Rectal smooth muscle tissue (tissue), 1 donor: ENCODE measurements at regions not wholly inside any gene's neighbourhood (a gene's known extent, or its start where the extent isn't known, plus 50 kb on each side); places are given as distances from the start of the nearest gene placed in this dataset.

Experiments used
- H3K27ac ChIP-seq: one replicate; pipeline ENCODE4 v1.7.0; 2013; ENCODE audit warnings: low read depth, low read length, inconsistent platforms
- H3K27me3 ChIP-seq: one replicate; pipeline ENCODE4 v1.7.0; 2013; ENCODE audit warnings: low read length; ENCODE audit not compliant: control insufficient read depth, insufficient read depth
- H3K36me3 ChIP-seq: one replicate; pipeline ENCODE4 v1.7.0; 2013; ENCODE audit warnings: low read length; ENCODE audit not compliant: control insufficient read depth, insufficient read depth
- H3K4me1 ChIP-seq: one replicate; pipeline ENCODE4 v1.7.0; 2013; ENCODE audit warnings: low read length; ENCODE audit not compliant: control insufficient read depth, insufficient read depth
- H3K4me3 ChIP-seq: one replicate; pipeline ENCODE4 v1.7.0; 2013; ENCODE audit warnings: low read length
- H3K9ac ChIP-seq: one replicate; pipeline ENCODE4 v1.7.0; 2013; ENCODE audit warnings: low read length

DNA sequence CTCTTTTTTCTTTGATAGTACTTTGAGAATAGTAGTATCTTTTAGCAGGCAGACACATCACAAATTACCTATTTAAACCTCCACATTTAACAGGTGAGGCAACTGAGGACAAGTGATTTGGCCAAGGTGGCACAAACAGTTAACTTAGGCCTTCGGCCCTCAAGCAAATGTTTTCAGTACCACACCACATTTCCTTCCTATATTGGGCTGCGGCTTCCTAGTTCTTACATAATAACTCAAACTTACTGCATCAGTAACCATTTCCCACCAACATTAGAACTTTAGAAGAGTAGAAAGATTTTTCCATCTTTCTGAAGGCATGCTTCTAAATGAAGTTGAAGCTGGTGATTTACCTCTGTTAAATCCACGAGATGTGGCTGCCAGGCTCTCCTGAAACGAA lies 63.2 kb upstream of the SLC4A4 start:
- no peaks in the 10 kb centered on the region for H3K4me1 ChIP-seq
- no peaks in the 10 kb centered on the region for H3K36me3 ChIP-seq
- no peak overlapping the region for H3K27ac ChIP-seq
- H3K27me3 ChIP-seq, result no peaks in the 10 kb centered on the region
- H3K9ac ChIP-seq, result no peak overlapping the region
- no peak overlapping the region for H3K4me3 ChIP-seq

DNA sequence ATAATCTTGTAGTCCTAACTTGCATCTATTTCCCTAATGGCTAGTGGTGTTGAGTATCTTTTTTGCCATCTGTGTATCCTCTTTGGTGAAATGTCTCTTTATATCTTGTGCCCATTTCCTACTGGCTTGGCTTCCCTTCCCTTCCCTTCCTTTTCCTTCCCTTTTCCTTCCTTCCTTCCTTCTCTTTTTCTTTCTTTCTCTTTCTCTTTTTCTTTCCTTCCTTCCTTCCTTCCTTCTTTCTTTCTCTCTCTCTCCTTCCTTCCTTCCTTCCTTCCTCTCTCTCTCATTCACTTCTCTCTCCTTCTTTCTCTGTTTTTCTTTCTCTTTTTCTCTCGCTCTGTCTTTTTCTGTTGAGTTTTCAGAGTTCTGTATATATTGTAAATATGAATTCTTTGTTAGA lies 61.5 kb upstream of the SLC4A4 start:
- no peaks in the 10 kb centered on the region for H3K27me3 ChIP-seq
- no peak overlapping the region for H3K27ac ChIP-seq
- no peak overlapping the region for H3K9ac ChIP-seq
- H3K36me3 ChIP-seq, result no peaks in the 10 kb centered on the region
- H3K4me3 ChIP-seq, result no peak overlapping the region
- H3K4me1 ChIP-seq, result no peaks in the 10 kb centered on the region

DNA sequence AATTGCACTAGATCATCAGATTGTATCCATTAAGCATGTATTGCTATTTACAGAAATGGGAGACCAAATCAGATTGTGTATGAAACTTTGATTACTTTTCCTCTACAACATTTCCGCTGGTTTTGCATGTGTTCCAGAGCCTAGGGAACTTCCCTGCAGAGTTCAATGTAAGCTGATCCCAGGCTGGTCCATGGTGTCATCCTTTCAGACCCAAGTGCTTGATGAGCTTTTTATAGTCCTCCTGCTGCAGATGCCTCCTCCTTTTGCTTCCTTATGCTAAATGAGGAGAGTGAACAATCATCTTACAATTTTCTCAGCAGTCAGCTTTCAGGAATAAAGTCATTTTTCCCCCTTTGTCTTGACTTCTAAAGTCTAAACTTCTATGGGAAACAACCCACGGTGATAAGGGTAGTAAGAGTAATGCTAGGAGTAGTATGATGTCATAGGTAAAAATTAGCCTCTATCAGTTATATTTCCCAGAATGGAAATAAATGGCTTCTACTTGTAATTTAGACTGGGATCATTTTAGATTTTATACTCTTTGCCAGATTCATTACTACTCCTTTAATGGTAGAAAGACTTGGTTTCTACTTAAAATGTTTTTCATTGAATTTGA lies 55.1 kb upstream of the SLC4A4 start:
- Histone ChIP-seq H3K27ac (no peak overlapping the region), H3K36me3 (no peaks in the 10 kb centered on the region), H3K4me3 (no peak overlapping the region), H3K4me1 (no peaks in the 10 kb centered on the region), H3K9ac (no peak overlapping the region), H3K27me3 (no peaks in the 10 kb centered on the region)

DNA sequence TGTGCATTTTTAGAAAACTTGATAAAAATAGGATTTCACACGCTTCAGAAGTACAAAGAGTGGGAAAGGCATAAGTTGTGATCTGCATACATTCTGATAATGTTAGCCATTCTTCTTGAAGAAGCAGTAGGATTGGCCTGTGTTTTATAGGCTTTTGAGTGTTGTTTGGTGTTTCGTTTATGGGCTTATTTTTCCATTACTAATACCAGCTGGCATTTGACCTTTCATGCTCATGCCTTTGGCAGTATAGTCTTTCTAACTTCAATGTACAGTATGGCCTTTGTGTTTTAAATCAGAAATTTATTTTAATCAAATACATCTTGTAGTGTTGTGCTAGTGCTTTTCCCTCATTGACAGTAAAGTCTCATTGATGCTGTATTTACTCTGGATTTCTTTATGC lies 51.5 kb upstream of the SLC4A4 start:
- Histone ChIP-seq H3K27me3 (no peaks in the 10 kb centered on the region), H3K4me1 (no peaks in the 10 kb centered on the region), H3K27ac (no peak overlapping the region), H3K9ac (no peak overlapping the region), H3K36me3 (no peaks in the 10 kb centered on the region), H3K4me3 (no peak overlapping the region)

DNA sequence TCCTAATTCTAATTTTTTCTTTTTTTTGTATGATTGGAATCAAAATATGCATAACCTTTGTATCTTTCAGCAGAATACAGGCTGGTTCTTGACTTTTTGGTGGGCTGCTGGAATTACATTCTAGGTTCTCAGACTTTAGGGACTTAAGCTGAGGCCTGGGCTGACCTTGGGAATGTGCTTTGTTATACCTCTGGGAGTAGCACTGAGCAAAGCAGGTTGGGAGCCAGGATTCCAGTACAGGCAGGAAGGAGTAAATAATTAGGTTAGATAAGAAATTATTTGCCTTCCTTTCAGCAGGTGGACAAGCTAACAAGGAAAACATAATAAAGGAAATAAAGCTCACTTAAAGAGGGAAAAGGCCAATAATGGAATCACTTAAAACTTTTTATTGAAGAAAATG lies 49.9 kb upstream of the SLC4A4 start:
- Histone ChIP-seq H3K9ac (no peak overlapping the region), H3K27me3 (no peaks in the 10 kb centered on the region), H3K27ac (no peak overlapping the region), H3K36me3 (no peaks in the 10 kb centered on the region), H3K4me1 (no peaks in the 10 kb centered on the region), H3K4me3 (no peak overlapping the region)
